BLaER1 (cell line): ENCODE measurements at regions not wholly inside any gene's neighbourhood (a gene's known extent, or its start where the extent isn't known, plus 50 kb on each side); places are given as distances from the start of the nearest gene placed in this dataset.
"Not testable (repeated sequence)": the region's sequence is repeated elsewhere in the genome, so short reads cannot be mapped to it uniquely, and the experiment has no call there.

Experiments
- H3K27ac ChIP-seq: shearing (Covaris generic); formaldehyde crosslinking; 2 replicates; pipeline ENCODE4 v1.8.1; 2022
- H3K27me3 ChIP-seq: shearing (Covaris generic); formaldehyde crosslinking; 2 replicates; pipeline ENCODE4 v1.8.1; 2022
- H3K36me3 ChIP-seq: shearing (Covaris generic); formaldehyde crosslinking; 2 replicates; pipeline ENCODE4 v1.8.1; 2022
- H3K4me1 ChIP-seq: shearing (Covaris generic); formaldehyde crosslinking; 2 replicates; pipeline ENCODE4 v1.8.1; 2022
- H3K4me2 ChIP-seq: shearing (Covaris generic); formaldehyde crosslinking; 2 replicates; pipeline ENCODE4 v1.8.1; 2022
- H3K4me3 ChIP-seq: shearing (Covaris generic); formaldehyde crosslinking; 2 replicates; pipeline ENCODE4 v1.8.1; 2022
- H3K9ac ChIP-seq: shearing (Covaris generic); formaldehyde crosslinking; 2 replicates; pipeline ENCODE4 v1.8.1; 2022
- H3K9me3 ChIP-seq: shearing (Covaris generic); formaldehyde crosslinking; 2 replicates; pipeline ENCODE4 v1.8.1; 2022
- H4K20me1 ChIP-seq: shearing (Covaris generic); formaldehyde crosslinking; 2 replicates; pipeline ENCODE4 v1.8.1; 2022
- Cebpa-rat ChIP-seq: shearing (Covaris generic); IDR thresholded peaks from 2 replicates; pipeline ENCODE4 v1.8.1; 2022

DNA sequence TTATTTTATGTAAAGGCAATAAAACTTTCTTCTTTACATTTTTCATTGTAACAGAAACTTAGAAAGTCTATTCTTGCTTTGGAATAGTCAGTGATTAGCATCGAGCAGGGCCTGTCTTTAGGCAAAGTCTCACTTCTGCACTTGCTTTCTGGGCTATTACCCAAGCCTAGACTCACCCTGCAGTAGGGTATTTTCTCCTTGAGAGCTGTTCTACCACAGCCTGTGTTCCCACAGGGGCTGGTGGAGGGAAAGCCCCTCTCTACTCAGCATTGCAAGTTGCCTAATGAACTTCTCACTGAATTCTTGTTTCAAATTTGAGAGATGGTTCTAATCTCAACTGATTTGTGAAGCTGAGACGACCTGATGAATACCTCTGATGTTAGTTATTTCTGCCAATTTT is 111.7 kb upstream of the KLHL14 start:
- Histone ChIP-seq H3K4me1 (peaks cover 4% of the 10 kb centered on the region), H3K27me3 (no peaks in the 10 kb centered on the region), H4K20me1 (no peaks in the 10 kb centered on the region), H3K27ac (no peak overlapping the region), H3K4me2 (no peak overlapping the region), H3K36me3 (no peaks in the 10 kb centered on the region), H3K9me3 (no peaks in the 10 kb centered on the region; the same call in 1 of the 2 replicates), H3K9ac (no peak overlapping the region), H3K4me3 (no peak overlapping the region)
- no peak for TF ChIP-seq Cebpa-rat

DNA sequence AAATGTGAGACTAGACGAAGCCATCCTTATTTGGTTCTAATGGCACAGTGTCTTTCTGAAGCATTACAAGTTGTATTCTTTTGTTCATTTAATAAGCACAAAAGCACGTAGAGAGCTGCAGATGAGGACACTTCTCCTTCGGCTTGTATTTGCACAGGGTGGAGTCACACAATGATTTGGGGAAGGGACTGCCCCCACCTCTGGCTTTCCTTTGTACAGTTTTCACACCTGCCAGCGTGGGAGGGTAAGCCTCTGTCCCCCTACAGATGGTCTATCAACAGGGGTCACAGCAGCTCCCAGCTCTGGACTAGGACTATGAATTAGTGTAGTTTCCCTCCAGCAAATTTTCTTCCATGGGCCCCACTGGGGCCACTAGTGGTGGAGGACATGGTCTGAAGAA is 108.2 kb upstream of the KLHL14 start:
- Histone ChIP-seq H3K36me3 (no peaks in the 10 kb centered on the region), H3K27ac (no peak overlapping the region), H4K20me1 (no peaks in the 10 kb centered on the region), H3K9ac (no peak overlapping the region), H3K4me1 (peaks cover 8% of the 10 kb centered on the region), H3K27me3 (no peaks in the 10 kb centered on the region), H3K9me3 (no peaks in the 10 kb centered on the region; the same call in 1 of the 2 replicates), H3K4me2 (no peak overlapping the region), H3K4me3 (no peak overlapping the region)
- TF ChIP-seq Cebpa-rat, result no peak

DNA sequence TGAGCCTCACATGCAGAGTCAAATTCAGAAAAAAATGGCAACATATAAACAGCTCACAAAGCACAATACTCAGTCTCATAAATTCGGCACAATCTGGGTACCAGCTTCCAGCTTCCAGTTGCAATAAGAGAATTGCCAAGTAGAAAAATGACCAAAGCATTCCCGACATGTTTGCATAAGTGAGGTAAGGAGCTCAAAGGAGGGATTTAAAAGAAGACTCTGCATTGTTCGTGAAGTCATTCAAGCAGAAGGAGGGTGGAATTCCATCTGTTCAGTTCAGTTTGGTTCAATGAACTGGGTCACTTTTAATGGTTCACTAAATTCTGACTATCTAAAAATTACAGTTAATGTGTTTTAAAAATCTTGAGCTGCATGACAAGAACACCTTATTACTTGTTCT is 106.7 kb upstream of the KLHL14 start:
- H3K4me1 ChIP-seq, result peaks cover 8% of the 10 kb centered on the region
- no peak overlapping the region for H3K27ac ChIP-seq
- H4K20me1 ChIP-seq, result no peaks in the 10 kb centered on the region
- H3K9ac ChIP-seq, result no peak overlapping the region
- H3K36me3 ChIP-seq, result no peaks in the 10 kb centered on the region
- no peaks in the 10 kb centered on the region; the same call in 1 of the 2 replicates for H3K9me3 ChIP-seq
- no peak for TF ChIP-seq Cebpa-rat
- H3K4me3 ChIP-seq, result no peak overlapping the region
- peak overlapping the region; percentile 32 for H3K4me2 ChIP-seq
- H3K27me3 ChIP-seq, result no peaks in the 10 kb centered on the region

DNA sequence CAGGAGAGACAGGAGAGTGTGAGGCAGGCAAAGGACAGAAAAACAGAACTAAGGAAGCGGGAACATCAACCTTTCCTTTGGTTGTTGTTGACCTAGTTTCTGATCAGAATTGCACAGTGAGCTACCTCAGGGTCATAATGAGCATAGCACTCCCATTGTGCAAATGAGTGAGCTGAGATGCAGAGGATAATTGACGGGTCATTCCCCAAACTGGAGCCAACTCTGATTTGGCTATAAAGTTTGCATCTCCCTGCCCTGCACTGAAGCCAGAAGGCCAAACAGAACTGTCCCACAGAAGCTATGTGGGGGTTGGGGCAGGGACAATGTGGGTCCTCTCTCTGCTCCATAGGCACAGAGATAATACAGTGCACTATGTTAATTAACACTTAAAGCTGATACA is 105.6 kb upstream of the KLHL14 start:
- H3K9ac ChIP-seq, result no peak overlapping the region
- H3K9me3 ChIP-seq, result no peaks in the 10 kb centered on the region; the same call in 1 of the 2 replicates
- H3K4me1 ChIP-seq, result peaks cover 8% of the 10 kb centered on the region
- no peaks in the 10 kb centered on the region for H4K20me1 ChIP-seq
- no peak overlapping the region for H3K4me3 ChIP-seq
- no peak for TF ChIP-seq Cebpa-rat
- H3K27me3 ChIP-seq, result no peaks in the 10 kb centered on the region
- no peak overlapping the region for H3K4me2 ChIP-seq
- no peak overlapping the region for H3K27ac ChIP-seq
- H3K36me3 ChIP-seq, result no peaks in the 10 kb centered on the region

DNA sequence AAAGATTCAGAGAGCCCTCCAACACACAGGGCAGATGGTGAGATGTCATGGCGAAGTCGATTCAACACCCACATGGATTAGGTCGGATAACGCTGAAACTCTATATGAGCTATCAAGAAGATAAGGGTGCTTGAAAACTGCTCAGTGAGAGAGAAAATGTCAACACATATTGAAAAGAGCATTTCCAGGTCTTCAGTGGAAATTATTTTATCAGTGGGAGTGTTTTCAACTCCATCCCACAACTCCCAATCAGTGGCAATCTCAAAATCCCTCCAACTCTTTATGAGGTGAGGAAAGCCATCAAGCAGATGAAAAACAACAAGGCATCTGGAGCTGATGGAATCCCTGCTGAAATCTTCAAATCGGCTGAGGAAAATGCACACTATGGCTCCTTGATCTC is 104.5 kb upstream of the KLHL14 start:
- no peak for TF ChIP-seq Cebpa-rat
- Histone ChIP-seq H3K4me1 (peaks cover 8% of the 10 kb centered on the region), H3K4me2 (no peak overlapping the region), H3K36me3 (no peaks in the 10 kb centered on the region), H3K9me3 (no peaks in the 10 kb centered on the region; the same call in 1 of the 2 replicates), H3K27ac (no peak overlapping the region), H3K9ac (no peak overlapping the region), H3K4me3 (no peak overlapping the region), H3K27me3 (no peaks in the 10 kb centered on the region), H4K20me1 (no peaks in the 10 kb centered on the region)

DNA sequence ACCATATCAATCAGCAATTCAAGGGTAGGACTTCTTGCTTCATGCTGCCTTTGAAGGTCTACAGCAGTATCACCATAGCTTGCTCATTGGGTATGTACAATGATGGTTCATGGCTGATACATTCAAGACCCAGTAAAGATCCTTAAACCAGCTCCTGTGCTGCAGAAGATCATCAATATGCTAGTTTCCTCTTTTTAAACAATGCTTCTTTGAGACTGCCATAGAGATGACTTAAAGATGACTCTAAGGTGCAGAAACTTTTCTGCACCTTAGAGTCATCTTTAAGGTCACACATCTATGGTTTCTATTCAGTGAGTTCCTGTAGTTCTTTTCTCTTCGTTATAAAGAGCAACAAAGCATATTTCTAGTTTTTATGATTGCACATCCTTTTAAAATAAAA is 102.8 kb upstream of the KLHL14 start:
- Histone ChIP-seq H3K4me3 (no peak overlapping the region), H3K4me2 (no peak overlapping the region), H3K4me1 (peaks cover 8% of the 10 kb centered on the region), H3K27ac (no peak overlapping the region), H3K36me3 (no peaks in the 10 kb centered on the region), H3K9me3 (no peaks in the 10 kb centered on the region; the same call in 1 of the 2 replicates), H3K27me3 (no peaks in the 10 kb centered on the region), H4K20me1 (no peaks in the 10 kb centered on the region), H3K9ac (no peak overlapping the region)
- no peak for TF ChIP-seq Cebpa-rat

DNA sequence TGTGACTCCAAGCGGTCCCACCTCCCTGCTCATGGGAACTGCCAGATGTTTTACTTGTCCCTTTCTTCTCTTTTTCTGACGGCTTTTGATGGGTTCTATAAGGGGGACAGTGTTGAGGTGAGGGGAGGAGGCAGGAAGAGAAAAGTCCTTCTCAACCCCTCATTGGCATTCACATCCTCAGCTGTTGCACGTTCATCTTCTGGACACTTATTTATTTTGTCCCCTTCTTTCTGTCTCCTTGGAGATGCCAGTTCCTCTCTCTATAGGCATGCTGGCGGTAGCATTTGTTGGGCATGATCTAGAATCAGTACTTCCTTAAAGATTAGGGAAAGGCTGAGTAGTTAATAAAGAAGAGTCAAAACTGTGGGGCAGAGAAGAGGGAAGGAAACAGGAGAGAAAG is 99.0 kb upstream of the KLHL14 start:
- no peak for TF ChIP-seq Cebpa-rat
- Histone ChIP-seq H3K9me3 (no peaks in the 10 kb centered on the region), H4K20me1 (no peaks in the 10 kb centered on the region), H3K36me3 (no peaks in the 10 kb centered on the region), H3K4me3 (no peak overlapping the region), H3K9ac (no peak overlapping the region), H3K27me3 (no peaks in the 10 kb centered on the region), H3K4me2 (no peak overlapping the region), H3K27ac (no peak overlapping the region), H3K4me1 (peaks cover 12% of the 10 kb centered on the region)

DNA sequence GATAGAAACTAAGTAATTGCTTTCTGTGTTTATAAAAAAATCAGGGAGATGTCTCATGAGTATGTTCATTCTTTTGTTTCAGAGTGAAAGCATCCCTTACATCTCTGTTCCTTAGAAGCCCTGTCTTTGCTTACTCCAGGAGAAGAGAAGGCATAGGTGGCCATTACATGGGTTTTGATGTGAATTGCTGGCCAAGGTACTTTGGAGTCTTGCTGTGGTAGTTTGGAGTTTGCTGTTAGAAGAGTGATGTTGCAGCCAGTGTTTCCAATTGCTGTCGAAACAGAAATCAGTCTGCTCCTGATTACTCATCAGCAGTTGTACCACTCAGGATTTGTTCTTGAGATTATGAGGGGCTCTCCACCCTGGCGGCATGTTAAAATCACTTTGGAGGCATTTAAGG is 97.8 kb upstream of the KLHL14 start:
- H3K4me3 ChIP-seq, result no peak overlapping the region
- no peaks in the 10 kb centered on the region for H4K20me1 ChIP-seq
- no peak overlapping the region for H3K9ac ChIP-seq
- H3K4me2 ChIP-seq, result no peak overlapping the region
- H3K9me3 ChIP-seq, result no peaks in the 10 kb centered on the region
- H3K4me1 ChIP-seq, result peaks cover 12% of the 10 kb centered on the region
- TF ChIP-seq Cebpa-rat, result no peak
- no peaks in the 10 kb centered on the region for H3K27me3 ChIP-seq
- no peak overlapping the region for H3K27ac ChIP-seq
- no peaks in the 10 kb centered on the region for H3K36me3 ChIP-seq

DNA sequence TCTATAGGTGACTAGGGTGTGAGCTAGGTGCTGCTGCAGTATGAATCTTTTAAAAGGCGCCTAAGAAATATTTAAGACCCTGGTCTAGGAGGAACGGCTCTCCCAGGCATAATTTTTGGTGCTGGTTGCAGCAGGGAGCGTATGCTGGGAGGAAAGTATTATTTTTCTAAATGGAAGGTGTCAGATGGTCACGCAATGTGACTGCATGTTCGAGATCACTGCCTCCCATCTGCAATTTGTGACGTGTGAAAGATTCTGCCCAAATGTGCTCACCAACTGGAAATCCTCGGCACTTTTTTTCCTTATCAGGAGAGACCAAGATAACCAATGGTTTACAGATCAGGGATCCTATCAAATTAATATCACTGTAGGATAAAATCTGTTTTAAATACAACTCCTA is 95.6 kb upstream of the KLHL14 start:
- Histone ChIP-seq H3K9me3 (no peaks in the 10 kb centered on the region), H4K20me1 (no peaks in the 10 kb centered on the region), H3K36me3 (no peaks in the 10 kb centered on the region), H3K9ac (no peak overlapping the region), H3K27me3 (no peaks in the 10 kb centered on the region), H3K4me2 (peak overlapping the region; percentile 26), H3K4me1 (peaks cover 12% of the 10 kb centered on the region), H3K27ac (no peak overlapping the region), H3K4me3 (no peak overlapping the region)
- no peak for TF ChIP-seq Cebpa-rat

DNA sequence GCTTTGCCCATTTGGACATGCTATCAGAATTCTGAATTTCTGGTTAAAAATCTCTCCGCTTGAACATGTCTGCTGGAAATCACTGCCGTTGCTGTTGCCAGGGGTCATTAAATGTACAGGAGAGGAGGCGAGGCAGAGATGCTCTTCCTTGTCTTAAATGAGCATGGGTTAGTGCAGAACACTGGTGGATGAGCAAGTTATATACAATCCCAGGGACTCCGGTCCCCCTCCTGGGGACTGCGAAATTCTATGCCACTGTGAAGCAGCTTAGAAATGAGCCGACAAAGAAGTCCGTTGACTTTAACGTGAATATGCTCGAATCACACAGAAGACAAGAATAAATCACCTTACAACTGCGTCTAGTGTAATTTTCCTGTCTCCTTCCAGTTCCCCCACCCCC is 95.1 kb upstream of the KLHL14 start:
- Histone ChIP-seq H3K9me3 (no peaks in the 10 kb centered on the region), H3K9ac (no peak overlapping the region), H3K36me3 (no peaks in the 10 kb centered on the region), H3K27ac (no peak overlapping the region), H3K4me2 (peak overlapping the region; percentile 26; the same call in 1 of the 2 replicates), H4K20me1 (no peaks in the 10 kb centered on the region), H3K4me3 (no peak overlapping the region), H3K27me3 (no peaks in the 10 kb centered on the region), H3K4me1 (peaks cover 12% of the 10 kb centered on the region)
- TF ChIP-seq Cebpa-rat, result no peak

DNA sequence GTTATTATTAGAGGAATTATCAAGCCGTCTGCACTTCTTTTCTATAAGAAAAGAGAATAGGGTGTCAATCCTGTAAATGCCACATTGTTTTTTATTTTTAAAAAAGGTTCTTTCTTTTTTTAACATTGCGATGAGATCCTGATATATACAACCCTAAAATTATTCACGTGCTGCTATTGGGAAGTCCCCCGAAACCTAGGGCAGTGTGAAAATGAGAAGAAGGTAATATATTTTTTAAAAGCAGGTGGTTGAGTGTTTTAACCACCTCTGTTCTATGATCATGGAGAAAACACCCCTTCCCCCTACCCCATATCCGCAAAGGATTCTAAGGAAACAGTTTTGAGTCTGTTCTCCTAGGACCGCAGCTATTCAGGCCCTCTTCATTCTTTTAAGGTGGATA is 94.5 kb upstream of the KLHL14 start:
- Histone ChIP-seq H3K4me3 (no peak overlapping the region), H3K9ac (no peak overlapping the region), H4K20me1 (no peaks in the 10 kb centered on the region), H3K27me3 (no peaks in the 10 kb centered on the region), H3K36me3 (no peaks in the 10 kb centered on the region), H3K4me2 (no peak overlapping the region), H3K27ac (no peak overlapping the region), H3K4me1 (peaks cover 12% of the 10 kb centered on the region), H3K9me3 (no peaks in the 10 kb centered on the region)
- no peak for TF ChIP-seq Cebpa-rat

DNA sequence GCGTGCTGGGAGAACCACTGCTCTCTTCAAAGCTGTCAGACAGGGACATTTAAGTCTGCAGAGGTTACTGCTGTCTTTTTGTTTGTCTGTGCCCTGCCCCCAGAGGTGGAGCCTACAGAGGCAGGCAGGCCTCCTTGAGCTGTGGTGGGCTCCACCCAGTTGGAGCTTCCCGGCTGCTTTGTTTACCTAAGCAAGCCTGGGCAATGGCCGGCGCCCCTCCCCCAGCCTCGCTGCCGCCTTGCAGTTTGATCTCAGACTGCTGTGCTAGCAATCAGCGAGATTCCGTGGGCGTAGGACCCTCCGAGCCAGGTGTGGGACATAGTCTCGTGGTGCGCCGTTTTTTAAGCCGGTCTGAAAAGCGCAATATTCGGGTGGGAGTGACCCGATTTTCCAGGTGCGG is 89.2 kb upstream of the KLHL14 start:
- not testable (repeated sequence) for H3K9me3 ChIP-seq, H3K27me3 ChIP-seq, H4K20me1 ChIP-seq, H3K4me2 ChIP-seq, H3K9ac ChIP-seq, H3K4me1 ChIP-seq, H3K36me3 ChIP-seq, H3K4me3 ChIP-seq, H3K27ac ChIP-seq
